T-helper 17 cell (primary cell): ENCODE measurements at regions not wholly inside any gene's neighbourhood (a gene's known extent, or its start where the extent isn't known, plus 50 kb on each side); places are given as distances from the start of the nearest gene placed in this dataset.

Experiments used
- ATAC-seq: fragments of 150-1000 bp; cut with Tn5 transposase; 2 replicates; pipeline ENCODE4 v1.10.0; 2021; ENCODE audit warnings: mild to moderate bottlenecking, moderate library complexity
- DNase-seq, 3 donors: peaks; one replicate each; pipeline versions ENCODE4 v3.0.0 to v3.0.0-alpha.2; 2020 to 2021
- H3K9me3 ChIP-seq: one replicate; pipeline ENCODE4 v1.7.0; 2013; ENCODE audit warnings: low read length, mild to moderate bottlenecking; ENCODE audit not compliant: control insufficient read depth, poor library complexity, severe bottlenecking
- H3K27ac Mint-ChIP-seq: one replicate; pipeline ENCODE4 v1.8.0; 2022; ENCODE audit warnings: mild to moderate bottlenecking, moderate library complexity, mixed read lengths
- H3K27me3 Mint-ChIP-seq: one replicate; pipeline ENCODE4 v1.8.0; 2022; ENCODE audit warnings: mixed read lengths
- H3K36me3 Mint-ChIP-seq: one replicate; pipeline ENCODE4 v1.8.0; 2022; ENCODE audit warnings: low read depth, mixed read lengths
- H3K4me1 Mint-ChIP-seq: one replicate; pipeline ENCODE4 v1.8.0; 2022; ENCODE audit warnings: mild to moderate bottlenecking, mixed read lengths
- H3K4me3 Mint-ChIP-seq: one replicate; pipeline ENCODE4 v1.8.0; 2022; ENCODE audit warnings: mild to moderate bottlenecking, moderate library complexity, mixed read lengths

DNA sequence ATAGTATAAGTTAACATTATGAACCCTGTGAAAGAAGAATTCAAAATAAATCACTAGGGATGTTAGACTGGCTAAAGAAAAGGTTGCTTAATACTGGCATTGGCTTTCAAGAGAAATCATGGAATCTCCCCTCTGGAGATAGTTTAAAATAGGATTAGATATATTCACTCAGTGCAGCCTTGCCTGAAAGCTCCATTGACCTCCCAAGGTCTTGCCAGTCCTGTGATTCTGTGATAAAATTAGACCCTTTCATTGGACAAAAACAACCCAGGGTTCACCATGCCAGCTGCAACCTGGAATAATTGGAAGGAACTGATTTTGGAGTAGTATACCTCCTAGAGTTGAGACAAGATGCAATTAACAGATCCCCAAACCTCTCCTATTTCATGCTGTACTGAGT lies 588.1 kb upstream of the MEF2C start:
- H3K27ac Mint-ChIP-seq: no peak overlapping the region
- H3K36me3 Mint-ChIP-seq: no peaks in the 10 kb centered on the region
- H3K4me1 Mint-ChIP-seq: no peaks in the 10 kb centered on the region
- H3K27me3 Mint-ChIP-seq: no peaks in the 10 kb centered on the region
- no peaks in the 10 kb centered on the region for H3K9me3 ChIP-seq
- no peak for ATAC-seq
- no peak for DNase-seq
- no peak overlapping the region for H3K4me3 Mint-ChIP-seq

DNA sequence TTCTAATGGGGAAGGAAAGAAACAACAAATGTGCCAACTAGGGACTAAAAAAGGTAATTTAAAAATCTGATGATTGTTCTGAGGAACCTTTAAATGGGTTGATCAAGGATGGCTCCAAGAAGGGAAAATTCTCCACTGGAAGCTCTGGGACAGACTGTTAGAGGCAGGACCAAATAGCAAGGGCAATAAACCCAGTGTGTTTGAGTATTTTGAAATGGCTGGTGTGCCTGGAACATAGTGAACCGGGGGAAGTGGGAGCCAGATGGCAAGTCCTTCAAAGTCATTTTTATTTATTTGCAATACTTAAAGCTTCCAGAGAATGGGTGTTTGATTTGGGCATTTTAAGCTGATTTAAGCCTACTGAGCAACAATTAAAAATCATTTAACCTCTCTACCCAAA lies 587.7 kb upstream of the MEF2C start:
- DNase-seq (no peak), ATAC-seq (no peak)
- Mint-ChIP-seq H3K4me1 (no peaks in the 10 kb centered on the region), H3K4me3 (no peak overlapping the region), H3K27me3 (no peaks in the 10 kb centered on the region), H3K36me3 (no peaks in the 10 kb centered on the region), H3K27ac (no peak overlapping the region)
- H3K9me3 ChIP-seq: no peaks in the 10 kb centered on the region

DNA sequence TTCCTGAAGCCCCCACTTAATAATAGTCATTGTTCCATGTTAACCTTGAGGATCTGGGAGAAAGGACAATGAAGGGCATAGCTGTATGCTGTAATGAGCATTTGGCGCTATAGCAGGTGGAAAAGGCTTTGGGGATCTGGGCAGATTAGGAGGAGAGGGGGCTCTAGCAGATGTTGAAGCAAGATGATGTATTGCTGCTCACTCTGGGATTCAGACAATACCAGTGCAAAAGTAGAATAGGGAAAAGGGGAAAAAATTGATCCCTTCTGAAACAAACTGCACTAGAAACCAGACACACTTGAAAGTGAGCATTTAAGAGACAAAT lies 575.3 kb upstream of the MEF2C start:
- no peaks in the 10 kb centered on the region for H3K9me3 ChIP-seq
- H3K27ac Mint-ChIP-seq: no peak overlapping the region
- no peaks in the 10 kb centered on the region for H3K27me3 Mint-ChIP-seq
- no peaks in the 10 kb centered on the region for H3K36me3 Mint-ChIP-seq
- no peaks in the 10 kb centered on the region for H3K4me1 Mint-ChIP-seq
- H3K4me3 Mint-ChIP-seq: no peak overlapping the region
- ATAC-seq (no peak), DNase-seq (no peak)

DNA sequence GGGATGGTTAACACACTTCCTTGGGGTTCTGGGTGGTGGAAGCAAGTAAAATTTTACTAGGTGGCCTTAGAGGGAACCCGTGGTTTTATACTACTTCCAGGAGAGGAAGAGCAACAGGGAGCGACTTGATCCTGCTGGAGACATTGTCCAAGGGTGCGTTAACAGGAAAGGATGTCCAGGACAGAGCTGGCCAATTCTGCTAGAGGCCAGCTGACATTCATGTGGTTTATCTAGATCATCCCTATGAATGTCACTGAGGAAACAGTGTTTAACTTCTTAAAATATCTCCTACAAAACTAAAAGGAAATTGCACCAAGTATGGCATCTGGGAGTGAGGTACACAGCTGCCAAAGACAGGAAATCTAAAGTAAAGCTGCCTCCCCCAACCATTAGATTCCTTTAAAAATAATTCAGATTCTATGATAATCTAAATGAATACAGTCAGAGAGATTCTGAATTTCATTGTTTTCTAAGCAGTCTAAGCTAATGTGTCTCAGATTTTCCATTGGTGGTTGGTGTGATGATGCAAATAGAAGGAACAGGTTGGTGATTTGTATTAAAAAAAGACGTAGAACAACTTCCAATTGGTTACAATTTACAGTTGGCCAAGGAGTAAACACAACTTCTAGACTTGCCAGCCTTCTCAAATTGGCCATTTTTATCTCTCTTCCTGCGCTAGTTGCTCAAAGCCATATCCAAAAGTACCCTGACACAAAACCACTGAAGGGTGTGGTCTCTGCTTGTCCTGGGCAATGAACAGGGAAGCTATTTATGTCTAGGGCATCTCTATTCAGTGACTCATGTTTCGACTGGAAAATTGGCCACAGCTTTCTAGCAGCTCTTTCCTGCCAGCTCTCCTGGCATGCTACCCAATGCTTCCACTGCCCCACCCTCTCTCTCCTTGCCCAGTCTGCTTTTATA lies 574.7 kb upstream of the MEF2C start:
- no peak overlapping the region for H3K4me3 Mint-ChIP-seq
- no peaks in the 10 kb centered on the region for H3K27me3 Mint-ChIP-seq
- H3K36me3 Mint-ChIP-seq: no peaks in the 10 kb centered on the region
- H3K27ac Mint-ChIP-seq: no peak overlapping the region
- ATAC-seq (no peak), DNase-seq (no peak)
- H3K9me3 ChIP-seq: no peaks in the 10 kb centered on the region
- no peaks in the 10 kb centered on the region for H3K4me1 Mint-ChIP-seq

DNA sequence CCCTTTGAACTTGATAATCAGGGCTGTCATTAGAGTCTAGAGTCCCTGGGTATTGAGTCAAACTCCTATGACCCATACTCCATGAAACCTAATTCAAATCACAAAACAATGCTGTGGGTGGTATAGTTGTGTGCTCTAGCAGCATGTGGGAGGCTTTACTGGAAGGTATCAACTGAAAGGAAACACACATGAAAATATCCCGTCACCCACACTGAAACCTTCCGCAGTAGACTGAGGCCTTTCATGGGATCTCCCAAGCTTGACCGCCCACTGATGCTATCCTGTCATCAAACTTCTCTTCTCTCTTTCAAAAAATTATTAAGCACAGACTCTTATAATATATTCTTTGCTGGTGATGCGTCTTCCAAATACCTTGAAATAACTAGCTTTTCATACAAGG lies 569.1 kb upstream of the MEF2C start:
- Mint-ChIP-seq H3K36me3 (no peaks in the 10 kb centered on the region), H3K27ac (no peak overlapping the region), H3K4me3 (no peak overlapping the region), H3K4me1 (no peaks in the 10 kb centered on the region), H3K27me3 (no peaks in the 10 kb centered on the region)
- DNase-seq (no peak), ATAC-seq (no peak)
- no peaks in the 10 kb centered on the region for H3K9me3 ChIP-seq

DNA sequence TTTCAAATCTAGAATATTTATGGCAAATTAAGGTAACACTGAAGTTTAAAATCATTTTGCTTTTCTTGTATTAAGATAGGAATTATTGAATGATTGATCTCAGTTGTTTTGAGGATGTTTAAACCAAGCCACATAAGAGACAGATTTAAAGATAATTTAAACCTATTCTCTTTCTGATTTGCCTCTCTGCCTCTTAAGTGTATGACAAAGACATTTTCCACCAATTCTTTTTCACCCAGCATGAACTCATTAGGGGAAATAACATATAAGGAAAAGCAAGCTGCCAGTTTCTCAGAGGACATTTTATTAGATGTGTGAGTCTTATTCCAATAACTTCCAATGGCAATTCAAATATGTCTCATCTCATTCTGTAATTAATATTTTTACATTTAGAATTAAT lies 568.3 kb upstream of the MEF2C start:
- Mint-ChIP-seq H3K36me3 (no peaks in the 10 kb centered on the region), H3K27ac (no peak overlapping the region), H3K27me3 (no peaks in the 10 kb centered on the region), H3K4me1 (no peaks in the 10 kb centered on the region), H3K4me3 (no peak overlapping the region)
- DNase-seq (no peak), ATAC-seq (no peak)
- no peaks in the 10 kb centered on the region for H3K9me3 ChIP-seq

DNA sequence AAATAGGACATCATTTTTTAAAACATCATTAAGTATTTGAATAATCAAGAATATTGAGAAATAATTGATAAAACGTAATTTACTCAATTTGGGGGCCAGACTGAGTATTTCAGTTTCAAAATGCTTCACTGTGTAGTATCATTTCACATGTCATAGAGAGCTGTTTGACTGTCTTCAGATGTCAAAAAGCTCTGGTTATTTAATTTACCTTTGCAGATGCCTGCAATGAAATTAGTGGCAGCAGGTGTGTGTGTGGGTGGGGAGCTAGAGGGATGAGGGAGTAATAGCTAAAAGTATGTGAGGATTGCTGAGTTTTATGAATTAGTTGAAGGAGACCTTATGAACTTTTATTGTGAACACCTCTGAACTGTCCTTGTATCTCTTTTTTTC lies 567.2 kb upstream of the MEF2C start:
- no peaks in the 10 kb centered on the region for H3K36me3 Mint-ChIP-seq
- DNase-seq (no peak), ATAC-seq (no peak)
- no peaks in the 10 kb centered on the region for H3K27me3 Mint-ChIP-seq
- no peaks in the 10 kb centered on the region for H3K4me1 Mint-ChIP-seq
- no peak overlapping the region for H3K27ac Mint-ChIP-seq
- no peak overlapping the region for H3K4me3 Mint-ChIP-seq
- no peaks in the 10 kb centered on the region for H3K9me3 ChIP-seq

DNA sequence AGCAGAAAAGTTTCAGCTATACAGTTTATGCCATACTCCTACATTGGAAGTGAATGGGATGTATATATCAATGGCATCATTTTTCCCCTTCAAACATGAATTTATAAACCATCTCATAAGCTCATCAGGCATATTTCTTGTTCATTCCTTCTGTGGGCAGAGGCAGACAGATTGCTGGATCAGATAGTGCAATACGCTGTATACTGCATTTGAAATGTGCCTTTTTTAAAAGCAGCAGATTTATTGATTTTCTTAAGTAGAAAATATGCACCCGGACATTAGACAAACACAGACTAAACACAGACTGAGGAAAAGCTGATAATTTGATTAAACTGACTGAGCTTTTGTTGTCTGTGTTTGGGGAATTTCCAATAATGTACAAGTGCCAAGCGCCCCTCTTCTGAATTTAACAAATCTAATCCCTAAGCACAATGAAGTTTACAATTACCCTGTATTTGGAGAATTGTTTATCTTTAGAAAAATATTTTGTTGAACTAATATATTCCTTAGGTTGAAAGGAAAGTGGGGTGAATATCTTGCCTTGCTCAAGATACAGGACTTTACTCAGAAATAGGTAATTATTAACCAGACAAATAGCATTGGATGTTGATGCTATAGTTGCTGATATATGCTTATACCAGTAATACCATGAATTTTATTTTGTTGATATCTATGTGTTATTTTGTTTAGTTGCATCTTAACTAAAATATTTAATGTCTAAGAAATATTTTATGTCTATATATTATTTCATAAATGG lies 566.6 kb upstream of the MEF2C start:
- ATAC-seq (no peak), DNase-seq (no peak)
- H3K27me3 Mint-ChIP-seq: no peaks in the 10 kb centered on the region
- no peak overlapping the region for H3K27ac Mint-ChIP-seq
- no peaks in the 10 kb centered on the region for H3K36me3 Mint-ChIP-seq
- H3K9me3 ChIP-seq: no peaks in the 10 kb centered on the region
- no peak overlapping the region for H3K4me3 Mint-ChIP-seq
- H3K4me1 Mint-ChIP-seq: no peaks in the 10 kb centered on the region

DNA sequence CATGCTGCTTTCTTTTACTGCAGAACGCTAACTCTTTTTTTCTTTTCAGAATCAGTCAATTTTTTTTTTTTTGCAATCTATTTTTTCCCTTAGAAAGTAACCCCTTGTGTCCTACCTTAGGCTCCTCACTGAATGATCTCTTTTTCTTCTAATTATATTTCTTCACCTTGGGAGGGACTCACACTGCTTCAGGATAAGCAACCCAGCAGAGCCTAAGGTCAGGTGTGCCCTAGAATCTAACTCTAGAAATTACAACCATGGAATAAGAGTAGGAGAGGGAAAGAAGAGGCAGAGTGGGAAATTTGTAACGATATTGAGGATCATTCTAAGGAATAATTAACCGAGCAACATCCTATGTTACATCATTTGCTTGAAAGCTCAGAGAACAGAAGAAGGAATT lies 564.0 kb upstream of the MEF2C start:
- no peak for DNase-seq
- no peaks in the 10 kb centered on the region for H3K27me3 Mint-ChIP-seq
- no peak for ATAC-seq
- H3K4me1 Mint-ChIP-seq: no peaks in the 10 kb centered on the region
- no peaks in the 10 kb centered on the region for H3K36me3 Mint-ChIP-seq
- no peaks in the 10 kb centered on the region for H3K9me3 ChIP-seq
- no peak overlapping the region for H3K27ac Mint-ChIP-seq
- H3K4me3 Mint-ChIP-seq: no peak overlapping the region

DNA sequence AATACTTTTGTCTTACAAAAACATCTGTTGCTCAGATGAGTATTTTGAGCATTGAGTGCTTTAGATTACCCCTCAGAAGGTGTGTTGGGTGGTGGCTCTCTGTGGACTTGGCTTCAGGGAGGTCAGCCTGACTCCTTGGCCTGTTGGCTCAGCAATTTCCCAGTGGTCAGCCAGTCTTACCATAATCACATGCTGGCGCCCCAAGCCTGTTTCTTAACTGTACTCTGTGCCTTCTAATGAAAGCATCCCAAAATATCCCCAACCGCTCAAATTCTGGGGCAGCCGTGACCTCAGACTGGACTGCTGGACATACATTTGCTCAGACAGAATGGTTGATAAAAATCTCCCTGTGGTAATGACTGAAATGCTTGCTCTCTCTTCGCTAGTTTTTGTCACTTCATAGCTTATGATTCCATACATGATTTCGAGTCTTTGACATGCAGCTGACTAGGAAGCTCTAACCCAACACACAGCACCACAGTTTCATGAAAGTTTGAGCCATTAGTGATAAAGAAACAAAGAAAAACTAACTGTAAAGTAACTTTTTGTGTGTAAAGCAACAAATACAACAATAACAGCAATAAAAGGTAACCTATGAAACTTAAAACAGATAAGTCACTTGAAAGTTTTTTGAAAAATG lies 562.2 kb upstream of the MEF2C start:
- Mint-ChIP-seq H3K27ac (no peak overlapping the region), H3K4me3 (no peak overlapping the region), H3K4me1 (no peaks in the 10 kb centered on the region), H3K36me3 (no peaks in the 10 kb centered on the region), H3K27me3 (no peaks in the 10 kb centered on the region)
- no peaks in the 10 kb centered on the region for H3K9me3 ChIP-seq
- ATAC-seq: no peak
- DNase-seq: no peak

DNA sequence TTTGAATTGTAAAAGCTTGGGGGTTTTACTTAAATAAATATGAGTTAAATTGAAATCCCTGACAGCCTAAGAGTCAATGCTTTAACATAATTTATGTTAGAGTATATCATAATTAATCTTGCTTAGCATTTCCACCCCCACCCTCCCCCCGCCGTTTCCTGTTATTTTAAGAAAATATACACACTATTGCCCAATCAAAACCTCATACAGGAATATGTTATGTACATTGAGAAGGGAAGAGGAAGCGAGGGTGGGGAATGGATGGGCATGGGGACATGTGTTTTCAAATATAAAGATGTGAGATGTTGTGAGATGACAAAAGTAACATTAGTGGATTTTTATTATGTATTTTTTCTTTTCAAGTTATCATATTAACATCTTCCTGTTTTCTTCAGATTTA lies 561.1 kb upstream of the MEF2C start:
- no peaks in the 10 kb centered on the region for H3K9me3 ChIP-seq
- H3K27me3 Mint-ChIP-seq: no peaks in the 10 kb centered on the region
- no peaks in the 10 kb centered on the region for H3K4me1 Mint-ChIP-seq
- no peak overlapping the region for H3K4me3 Mint-ChIP-seq
- H3K36me3 Mint-ChIP-seq: no peaks in the 10 kb centered on the region
- DNase-seq (no peak), ATAC-seq (no peak)
- no peak overlapping the region for H3K27ac Mint-ChIP-seq

DNA sequence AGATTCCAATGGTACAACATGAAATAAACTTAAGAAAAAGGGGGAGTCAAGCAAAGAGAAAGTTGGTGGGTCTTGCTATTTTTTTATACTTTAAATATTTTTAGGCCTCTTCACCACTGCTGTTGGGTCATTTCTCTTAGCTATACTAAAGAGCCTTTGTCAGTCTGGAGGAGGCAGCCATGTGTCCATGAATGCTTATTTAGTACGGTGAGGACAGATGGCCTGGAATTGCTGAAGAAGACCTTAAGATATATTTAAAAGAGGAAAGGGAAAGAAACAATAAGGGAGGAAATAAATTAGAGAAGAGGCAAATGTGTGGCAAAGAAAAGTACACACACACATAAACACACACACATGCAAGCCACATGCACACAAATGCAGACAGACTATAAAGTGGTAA lies 560.5 kb upstream of the MEF2C start:
- Mint-ChIP-seq H3K36me3 (no peaks in the 10 kb centered on the region), H3K4me1 (no peaks in the 10 kb centered on the region), H3K4me3 (no peak overlapping the region), H3K27me3 (no peaks in the 10 kb centered on the region), H3K27ac (no peak overlapping the region)
- no peaks in the 10 kb centered on the region for H3K9me3 ChIP-seq
- no peak for ATAC-seq
- DNase-seq: no peak

DNA sequence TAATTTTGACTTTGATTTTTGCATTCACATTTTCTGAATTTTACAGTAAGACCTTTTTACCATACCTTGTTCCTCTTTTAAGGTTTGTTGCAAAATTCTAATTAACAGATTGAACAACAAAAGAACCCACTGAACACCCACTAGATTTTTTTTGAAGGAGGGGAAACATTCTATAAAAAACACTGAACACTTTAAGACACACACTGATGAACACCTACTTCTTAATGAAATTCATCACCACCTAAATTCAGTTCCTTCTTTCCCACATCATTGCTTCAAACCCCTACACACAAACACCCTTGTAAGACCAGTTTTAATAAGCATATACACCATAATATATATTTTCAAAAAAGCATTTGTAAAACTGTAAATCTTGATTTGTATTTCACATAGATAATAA lies 559.0 kb upstream of the MEF2C start:
- H3K4me1 Mint-ChIP-seq: no peaks in the 10 kb centered on the region
- no peak overlapping the region for H3K4me3 Mint-ChIP-seq
- no peaks in the 10 kb centered on the region for H3K36me3 Mint-ChIP-seq
- DNase-seq (no peak), ATAC-seq (no peak)
- H3K27ac Mint-ChIP-seq: no peak overlapping the region
- H3K9me3 ChIP-seq: no peaks in the 10 kb centered on the region
- no peaks in the 10 kb centered on the region for H3K27me3 Mint-ChIP-seq
